ENCODE measurements at regions not wholly inside any gene's neighbourhood (a gene's known extent, or its start where the extent isn't known, plus 50 kb on each side); places are given as distances from the start of the nearest gene placed in this dataset.
A peak's percentile ranks its signal among the peaks of the same experiment; 100 is the strongest.

GRCh38 chr18:44507729-44508325, 172.9 kb upstream of the SETBP1 start:
- no peak overlapping the region for H3K27ac Mint-ChIP-seq

GRCh38 chr18:44508474-44508873, 172.2 kb upstream of the SETBP1 start:
- peak; percentile 31 for ATAC-seq

More at GRCh38 chr18:44507729-44508325, 172.9 kb upstream of the SETBP1 start:
- TF ChIP-seq CTCF (IDR thresholded peaks at IDR 0.05), result no peak
- peak; percentile 49 for DNase-seq
- no peaks in the 10 kb centered on the region for H3K27me3 Mint-ChIP-seq
- no peaks in the 10 kb centered on the region for H3K36me3 Mint-ChIP-seq (ENCODE audit: low read depth)
- ATAC-seq, result peak; percentile 89
- peaks cover 9% of the 10 kb centered on the region for H3K4me1 Mint-ChIP-seq (ENCODE audit: low read depth)
- ChIA-PET POLR2A (interaction anchor here (0.6 kb wide), 1 partner anchor 190 kb away, joined by 3 read pairs; no protein-coding TSS in a partner anchor), CTCF (no interaction called here)
- intact Hi-C loops (cut with micrococcal nuclease), result no loop called here
- H3K9me3 Mint-ChIP-seq, result no peaks in the 10 kb centered on the region
- no peak overlapping the region for H3K4me3 Mint-ChIP-seq

GRCh38 chr18:44509048-44509447, 171.6 kb upstream of the SETBP1 start:
- TF ChIP-seq CTCF (IDR thresholded peaks at IDR 0.05), result no peak
- H3K27ac Mint-ChIP-seq, result no peak overlapping the region
- CTCF ChIA-PET, result no interaction called here
- H3K9me3 Mint-ChIP-seq, result no peaks in the 10 kb centered on the region
- peaks cover 9% of the 10 kb centered on the region for H3K4me1 Mint-ChIP-seq (ENCODE audit: low read depth)
- no peaks in the 10 kb centered on the region for H3K36me3 Mint-ChIP-seq (ENCODE audit: low read depth)
- intact Hi-C loops (cut with micrococcal nuclease), result no loop called here
- POLR2A ChIA-PET, result no interaction called here
- no peak for DNase-seq
- no peak for ATAC-seq
- H3K4me3 Mint-ChIP-seq, result no peak overlapping the region
- no peaks in the 10 kb centered on the region for H3K27me3 Mint-ChIP-seq

More at GRCh38 chr18:44508474-44508873, 172.2 kb upstream of the SETBP1 start:
- peak; percentile 6 for DNase-seq
- H3K27ac Mint-ChIP-seq, result no peak overlapping the region
- intact Hi-C loops (cut with micrococcal nuclease), result no loop called here
- TF ChIP-seq CTCF (IDR thresholded peaks at IDR 0.05), result no peak
- no peak overlapping the region for H3K4me3 Mint-ChIP-seq
- POLR2A ChIA-PET, result interaction anchor here (0.6 kb wide), 1 partner anchor 191 kb away, joined by 3 read pairs; no protein-coding TSS in a partner anchor
- no peaks in the 10 kb centered on the region for H3K9me3 Mint-ChIP-seq
- H3K27me3 Mint-ChIP-seq, result no peaks in the 10 kb centered on the region
- no peaks in the 10 kb centered on the region for H3K36me3 Mint-ChIP-seq (ENCODE audit: low read depth)
- CTCF ChIA-PET, result no interaction called here
- H3K4me1 Mint-ChIP-seq (ENCODE audit: low read depth), result peaks cover 9% of the 10 kb centered on the region

GRCh38 chr18:44510390-44510789, 170.3 kb upstream of the SETBP1 start:
- H3K36me3 Mint-ChIP-seq (ENCODE audit: low read depth), result no peaks in the 10 kb centered on the region
- CTCF ChIA-PET, result no interaction called here

More at GRCh38 chr18:44510390-44510789, 170.3 kb upstream of the SETBP1 start:
- intact Hi-C loops (cut with micrococcal nuclease), result no loop called here
- ATAC-seq (no peak), DNase-seq (no peak)
- TF ChIP-seq CTCF (IDR thresholded peaks at IDR 0.05), result no peak
- Mint-ChIP-seq H3K9me3 (no peaks in the 10 kb centered on the region), H3K4me1 (ENCODE audit: low read depth) (peaks cover 9% of the 10 kb centered on the region), H3K27ac (no peak overlapping the region), H3K27me3 (no peaks in the 10 kb centered on the region), H3K4me3 (no peak overlapping the region)
- POLR2A ChIA-PET, result no interaction called here

All from activated CD8-positive, alpha-beta T cell treated with anti-CD3 and anti-CD28 coated beads for 36 hours (primary cell).